ENCODE measurements at regions not wholly inside any gene's neighbourhood (a gene's known extent, or its start where the extent isn't known, plus 50 kb on each side); places are given as distances from the start of the nearest gene placed in this dataset.
A peak's percentile ranks its signal among the peaks of the same experiment; 100 is the strongest.
"Not testable (repeated sequence)": the region's sequence is repeated elsewhere in the genome, so short reads cannot be mapped to it uniquely, and the experiment has no call there.

DNA sequence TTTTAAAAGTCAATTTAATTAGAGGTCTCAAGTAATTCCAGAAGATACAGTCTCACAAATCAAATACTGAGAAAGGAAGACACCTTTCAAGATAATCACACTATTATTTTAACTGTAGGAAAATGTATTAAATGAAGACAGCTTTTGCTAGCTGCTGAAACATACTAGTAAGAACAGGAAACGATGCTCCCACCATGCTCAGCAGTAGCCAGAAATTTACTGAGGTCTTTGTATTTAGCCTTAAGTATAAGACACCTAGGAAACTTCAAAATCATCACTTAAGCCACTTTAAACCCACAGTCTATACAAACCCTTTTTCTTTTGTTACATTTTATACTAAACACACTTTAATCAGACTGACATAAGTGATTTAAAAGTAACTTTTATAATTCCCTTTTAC lies 72.7 kb upstream of the NPIPB12 start:
- DNase-seq = not testable (repeated sequence)

DNA sequence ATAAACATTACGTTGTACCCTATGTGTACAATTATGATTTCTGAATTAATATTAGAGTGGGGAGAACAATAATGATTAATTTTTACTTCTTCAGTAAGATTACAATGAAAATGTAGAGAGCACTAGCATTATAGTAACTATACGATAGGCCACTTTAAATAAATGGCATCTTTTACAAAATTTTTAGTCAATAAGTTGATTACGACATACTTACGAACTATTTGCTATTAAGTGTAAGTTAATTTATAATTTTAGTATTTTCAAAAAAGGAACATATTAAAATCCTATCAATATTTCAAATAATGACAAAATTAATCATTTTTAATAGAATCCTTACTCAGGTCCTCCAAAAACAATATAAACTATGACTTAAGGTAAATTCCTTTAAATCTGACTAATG lies 75.6 kb upstream of the NPIPB12 start:
- DNase-seq = not testable (repeated sequence)

DNA sequence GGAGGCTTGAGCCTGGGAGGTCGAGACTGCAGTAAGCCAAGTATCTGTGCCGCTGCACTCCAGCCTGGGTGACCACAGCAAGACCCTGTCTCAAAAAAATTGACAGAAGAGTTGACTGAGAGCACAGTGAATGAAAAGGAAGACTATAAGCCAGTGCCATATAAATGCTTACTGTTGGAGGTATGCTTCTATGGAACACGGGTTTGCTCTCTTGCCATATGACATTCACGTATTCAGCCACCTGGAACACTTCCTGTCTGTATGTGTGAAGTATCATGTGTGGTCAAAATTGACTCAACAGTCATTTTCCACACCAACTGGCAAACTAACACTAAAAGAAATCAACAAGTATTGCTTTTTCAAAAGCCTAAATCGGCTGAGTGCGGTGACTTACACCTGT lies 71.1 kb upstream of the SPN start:
- DNase-seq = not testable (repeated sequence)

GRCh38 chr16:29594269-29594925 lies 68.7 kb upstream of the SPN start:
- not testable (repeated sequence) for DNase-seq

GRCh38 chr16:29594926-29595838 lies 67.9 kb upstream of the SPN start:
- DNase-seq = peak; percentile 49

- DNase-seq = not testable (repeated sequence)
Observed at GRCh38 chr16:29597030-29597429, 66.0 kb upstream of the SPN start.

DNA sequence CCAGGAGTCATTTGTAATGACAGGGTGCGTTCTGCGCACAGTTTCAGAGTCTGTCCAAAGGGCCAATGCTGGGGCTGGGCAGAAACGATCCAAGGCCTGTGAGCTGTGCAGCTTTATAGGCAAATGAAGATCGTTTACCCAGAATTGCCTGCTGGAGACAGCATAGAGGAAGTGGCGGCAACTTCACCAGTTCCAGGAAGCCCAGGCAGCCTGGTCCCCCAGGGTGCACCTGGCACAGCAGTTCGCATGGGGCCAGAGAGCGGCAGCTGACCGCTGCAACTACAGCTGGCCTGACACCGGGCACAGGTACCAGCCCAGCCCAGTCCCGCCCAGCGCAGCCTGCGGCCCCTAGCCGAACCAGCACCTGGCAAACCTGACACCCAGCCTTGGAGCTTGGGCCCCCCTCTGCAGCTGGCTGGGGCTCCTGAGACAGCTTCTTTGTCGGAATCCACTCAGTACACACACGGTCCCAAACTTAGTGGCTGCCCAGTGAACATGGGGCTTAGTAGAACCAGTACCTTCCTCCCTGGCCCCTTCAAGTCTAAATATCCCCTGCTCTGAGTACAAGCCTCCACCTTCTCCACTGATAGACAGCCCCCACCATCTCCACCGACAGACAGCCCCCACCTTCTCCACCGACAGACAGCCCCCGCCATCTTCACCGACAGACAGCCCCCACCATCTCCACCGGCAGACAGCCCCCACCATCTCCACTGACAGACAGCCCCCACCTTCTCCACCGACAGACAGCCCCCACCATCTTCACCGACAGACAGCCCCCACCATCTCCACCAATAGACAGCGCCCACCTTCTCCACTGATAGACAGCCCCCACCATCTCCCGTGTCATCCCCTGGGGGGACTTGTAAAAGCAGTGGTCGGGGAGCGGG lies 62.7 kb upstream of the SPN start:
- DNase-seq = not testable (repeated sequence)

GRCh38 chr16:29602247-29602625 lies 60.8 kb upstream of the SPN start:
- DNase-seq = not testable (repeated sequence)

GRCh38 chr16:29602683-29603088 lies 60.4 kb upstream of the SPN start:
- DNase-seq = not testable (repeated sequence)

- not testable (repeated sequence) for DNase-seq
Observed at GRCh38 chr16:29604631-29605549, 58.2 kb upstream of the SPN start.

DNA sequence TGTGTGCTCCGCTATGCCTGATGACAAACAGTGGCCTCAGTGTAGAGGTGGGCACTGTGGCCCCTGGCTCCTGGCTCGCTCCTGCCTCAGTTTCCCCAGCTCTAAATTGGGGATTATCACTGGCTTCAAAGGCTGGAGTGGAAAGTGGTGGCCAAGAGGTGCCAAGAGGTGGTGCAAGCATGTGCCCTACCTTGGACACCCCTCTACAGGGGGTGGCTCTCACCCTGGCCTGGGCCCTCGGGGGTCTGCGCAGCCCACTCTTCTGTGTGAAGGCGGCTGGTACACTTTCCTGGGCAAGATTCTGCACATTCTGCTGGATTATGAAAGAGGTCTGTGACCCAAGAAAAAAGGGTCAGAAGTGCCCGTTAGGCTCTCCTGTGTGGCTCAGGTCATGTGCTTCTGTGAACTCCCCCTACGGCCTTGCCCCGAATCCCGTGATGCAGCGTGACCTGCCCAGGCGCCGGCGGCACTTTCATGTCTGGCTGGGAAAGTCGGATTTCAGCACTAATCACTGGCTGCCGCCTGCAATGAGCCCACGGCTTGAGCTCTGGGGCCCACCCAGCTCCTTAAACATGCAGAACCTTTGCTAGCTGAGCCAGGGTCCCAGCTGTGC lies 57.3 kb upstream of the SPN start:
- not testable (repeated sequence) for DNase-seq

DNA sequence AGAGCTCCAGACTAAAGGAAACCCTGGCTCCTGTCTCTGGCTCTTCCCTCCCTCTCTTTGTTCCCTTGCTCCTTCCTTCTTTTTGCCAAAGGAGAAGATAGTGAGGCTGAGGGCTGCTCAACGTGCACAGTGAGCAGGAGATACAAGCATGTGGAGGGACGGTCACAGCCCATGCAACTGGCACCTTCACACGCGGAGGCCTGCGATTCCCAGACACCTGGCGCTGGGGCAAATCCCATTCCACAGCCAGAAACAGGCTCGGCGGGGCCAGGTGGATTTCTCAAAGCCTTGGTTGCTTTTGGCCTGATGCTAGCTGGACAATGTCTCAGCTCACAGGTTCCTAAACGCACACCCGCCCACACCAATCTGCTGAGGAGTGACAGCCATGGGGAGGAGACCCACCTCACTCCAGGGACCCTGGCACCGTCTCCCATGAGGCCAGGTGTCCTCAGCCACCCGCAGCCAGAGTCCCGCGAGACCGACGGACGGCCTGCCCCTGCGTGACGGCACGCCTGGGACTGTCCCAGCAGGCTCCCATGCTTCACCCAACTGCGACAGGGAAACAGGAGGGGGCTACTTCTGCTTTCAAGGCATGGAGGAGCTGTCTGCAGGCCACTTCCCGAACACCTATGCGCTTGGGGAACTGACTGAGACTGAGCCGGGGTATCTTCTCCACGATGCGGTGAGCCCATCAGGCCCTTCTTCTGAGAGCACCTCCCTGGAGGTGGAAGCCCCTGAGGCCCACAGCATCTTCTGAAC lies 56.2 kb upstream of the SPN start:
- DNase-seq = not testable (repeated sequence)

DNA sequence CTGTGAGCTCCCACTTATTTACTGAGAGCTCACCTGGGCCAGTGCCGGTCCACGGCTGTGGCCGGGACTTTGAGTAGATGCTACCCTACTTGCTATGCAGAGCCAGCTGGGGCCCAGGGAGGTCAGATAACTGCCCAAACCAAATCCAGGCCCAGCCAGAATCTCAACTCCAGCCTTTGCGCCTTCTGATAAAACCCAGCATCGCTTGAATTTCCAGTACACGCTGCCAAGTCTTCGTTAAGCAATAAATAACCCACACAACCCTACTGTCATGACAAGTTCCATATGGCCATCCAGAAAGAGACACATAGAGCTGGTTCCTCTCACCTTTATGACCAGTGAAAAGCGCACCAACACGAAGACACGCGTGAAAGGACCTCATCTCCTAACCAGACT lies 55.6 kb upstream of the SPN start:
- DNase-seq = not testable (repeated sequence)

GRCh38 chr16:29612381-29613306 lies 50.4 kb upstream of the SPN start:
- DNase-seq = not testable (repeated sequence)

All from skin of body (tissue), 1 donor.